Neuronal stem cell (in vitro differentiated cells): ENCODE measurements at regions not wholly inside any gene's neighbourhood (a gene's known extent, or its start where the extent isn't known, plus 50 kb on each side); places are given as distances from the start of the nearest gene placed in this dataset.

Experiments
- DNase-seq: peaks from one replicate; pipeline ENCODE4 v3.0.0-alpha.2; 2013; ENCODE audit warnings: low spot score
- H2AFZ ChIP-seq: one replicate; pipeline ENCODE4 v1.6.1; 2013; ENCODE audit warnings: mild to moderate bottlenecking, low read length, inconsistent platforms
- H2AK5ac ChIP-seq: 2 replicates; pipeline ENCODE4 v1.6.1; 2013; ENCODE audit warnings: low read depth, mild to moderate bottlenecking, inconsistent platforms, low read length, moderate library complexity, mixed read lengths
- H2BK120ac ChIP-seq: 2 replicates; pipeline ENCODE4 v1.6.1; 2013; ENCODE audit warnings: low read depth, mild to moderate bottlenecking, inconsistent platforms, low read length, moderate library complexity, mixed read lengths
- H2BK12ac ChIP-seq: one replicate; pipeline ENCODE4 v1.6.1; 2013; ENCODE audit warnings: low read length, inconsistent platforms
- H2BK15ac ChIP-seq: 2 replicates; pipeline ENCODE4 v1.6.1; 2013; ENCODE audit warnings: mild to moderate bottlenecking, low read length, inconsistent platforms, mixed read lengths
- H2BK5ac ChIP-seq: one replicate; pipeline ENCODE4 v1.6.1; 2013; ENCODE audit warnings: inconsistent platforms, mild to moderate bottlenecking, low read length, moderate library complexity
- H3K14ac ChIP-seq: one replicate; pipeline ENCODE4 v1.6.1; 2013; ENCODE audit warnings: low read length, inconsistent platforms
- H3K18ac ChIP-seq: 2 replicates; pipeline ENCODE4 v1.6.1; 2013; ENCODE audit warnings: low read length, inconsistent platforms
- H3K23ac ChIP-seq: 2 replicates; pipeline ENCODE4 v1.6.1; 2013; ENCODE audit warnings: low read depth, mild to moderate bottlenecking, mixed read lengths, low read length, inconsistent platforms; ENCODE audit not compliant: poor library complexity
- H3K27ac ChIP-seq: replicated peaks from 3 replicates; pipeline ENCODE4 v1.5.1; 2013; ENCODE audit warnings: low read length, inconsistent platforms
- H3K27me3 ChIP-seq, 3 experiments: 2 replicates each; pipeline ENCODE4 v1.6.1; 2013; ENCODE audit warnings: low read length in 3 of 3, mild to moderate bottlenecking in 2 of 3, inconsistent platforms in 1 of 3, low read depth in 1 of 3, mixed read lengths in 1 of 3, moderate library complexity in 1 of 3; ENCODE audit not compliant: control insufficient read depth in 3 of 3, insufficient read depth in 3 of 3
- H3K36me3 ChIP-seq, 2 donors: replicated peaks in 1 of 2; 2 replicates each; pipeline ENCODE4 v1.6.1; 2013; ENCODE audit warnings: low read length in 2 of 2; ENCODE audit not compliant: control insufficient read depth in 2 of 2, insufficient read depth in 2 of 2
- H3K4ac ChIP-seq: 2 replicates; pipeline ENCODE4 v1.6.1; 2013; ENCODE audit warnings: inconsistent platforms, mild to moderate bottlenecking, low read length, moderate library complexity
- H3K4me1 ChIP-seq, 2 donors: 1 replicate in 1 of 2; 2 replicates in 1 of 2; pipeline ENCODE4 v1.6.1; 2013; ENCODE audit warnings: low read length in 2 of 2, low read depth in 1 of 2; ENCODE audit not compliant: control insufficient read depth in 2 of 2, insufficient read depth in 1 of 2
- H3K4me2 ChIP-seq: one replicate; pipeline ENCODE4 v1.6.1; 2013; ENCODE audit warnings: mild to moderate bottlenecking, low read length, inconsistent platforms; ENCODE audit not compliant: insufficient read depth, poor library complexity, severe bottlenecking
- H3K4me3 ChIP-seq, 2 donors: 2 replicates each; pipeline ENCODE4 v1.5.1; 2013; ENCODE audit warnings: low read length in 2 of 2, mild to moderate bottlenecking in 2 of 2, inconsistent platforms in 1 of 2, moderate library complexity in 1 of 2
- H3K79me1 ChIP-seq: one replicate; pipeline ENCODE4 v1.6.1; 2013; ENCODE audit warnings: low read depth, mild to moderate bottlenecking, inconsistent platforms, low read length, moderate library complexity
- H3K9ac ChIP-seq: one replicate; pipeline ENCODE4 v1.6.1; 2013; ENCODE audit warnings: mild to moderate bottlenecking, low read depth, low read length, inconsistent platforms; ENCODE audit not compliant: poor library complexity
- H3K9me3 ChIP-seq, 2 donors: replicated peaks in 1 of 2; 2 replicates each; pipeline versions ENCODE3 to v1.6.1; 2013; ENCODE audit warnings: low read length in 2 of 2, mild to moderate bottlenecking in 2 of 2, inconsistent platforms in 1 of 2, low read depth in 1 of 2, mixed read lengths in 1 of 2, moderate library complexity in 1 of 2; ENCODE audit not compliant: control insufficient read depth in 2 of 2, insufficient read depth in 1 of 2
- H4K8ac ChIP-seq: one replicate; pipeline ENCODE4 v1.6.1; 2013; ENCODE audit warnings: low read depth, mild to moderate bottlenecking, inconsistent platforms, low read length, moderate library complexity
- H4K91ac ChIP-seq: one replicate; pipeline ENCODE4 v1.6.1; 2013; ENCODE audit warnings: low read length, low read depth, mild to moderate bottlenecking, inconsistent platforms; ENCODE audit not compliant: poor library complexity
- WGBS, 2 donors: extraction: QIAGEN DNeasy Blood & Tissue Kit; methylation state at CpG; one replicate each; pipeline ENCODE4 v1.1.7; 2013; ENCODE audit warnings: missing lambda C conversion rate in 2 of 2, mixed read lengths in 1 of 2; ENCODE audit not compliant: insufficient read length in 2 of 2, insufficient replicate concordance in 1 of 2; ENCODE audit errors: extremely low coverage in 2 of 2; 5-methylcytosine and 5-hydroxymethylcytosine counted together

DNA sequence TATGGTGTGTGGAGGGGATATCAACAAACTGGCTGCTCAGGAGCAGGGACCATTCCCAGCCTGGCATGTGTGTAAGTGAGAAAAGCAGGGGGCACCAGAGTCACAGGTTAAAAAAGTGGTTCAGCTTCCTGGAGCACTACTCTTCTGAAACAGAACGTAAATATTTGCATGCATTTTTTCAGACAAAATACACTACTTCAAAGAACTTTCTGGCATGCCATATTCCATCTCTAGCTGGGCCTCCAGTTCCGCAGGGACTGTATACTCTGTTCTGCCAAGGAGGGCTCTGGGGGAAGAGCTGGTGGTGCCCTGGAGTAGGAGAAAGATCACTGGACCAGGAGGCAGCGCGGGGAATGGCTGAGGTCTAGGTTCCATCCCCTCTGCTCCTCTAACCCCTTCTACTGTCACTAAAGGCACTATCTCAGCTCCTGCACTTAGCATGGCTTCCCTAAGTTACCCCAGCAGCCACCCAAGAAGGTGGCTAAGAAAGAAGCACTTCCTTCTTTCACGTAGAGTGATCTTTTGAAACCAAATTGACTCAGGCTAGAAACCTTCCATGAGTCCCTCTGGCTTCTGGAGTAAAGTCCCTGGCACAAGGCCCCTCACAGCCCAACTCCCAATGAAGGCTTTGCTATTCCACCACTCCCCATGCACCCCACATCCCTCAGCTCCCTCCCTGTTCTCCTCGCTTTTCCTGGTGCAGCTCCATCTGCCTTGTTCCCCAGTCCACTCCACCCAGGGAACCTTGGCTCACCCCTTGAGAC is 57.6 kb upstream of the CABLES1 start:
- Histone ChIP-seq H3K79me1 (no peaks in the 10 kb centered on the region), H4K8ac (no peak overlapping the region), H2AK5ac (no peak overlapping the region), H2BK120ac (no peak overlapping the region), H3K9me3 (no peaks in the 10 kb centered on the region), H2BK15ac (no peak overlapping the region), H3K36me3 (no peaks in the 10 kb centered on the region), H2BK12ac (no peak overlapping the region), H3K4me1 (no peaks in the 10 kb centered on the region), H3K18ac (no peak overlapping the region), H3K27me3 (no peaks in the 10 kb centered on the region), H3K27ac (no peak overlapping the region), H3K14ac (no peak overlapping the region), H2BK5ac (no peak overlapping the region), H3K4me3 (no peak overlapping the region), H3K4me2 (no peak overlapping the region), H4K91ac (no peak overlapping the region), H3K23ac (no peak overlapping the region), H2AFZ (peak overlapping the region; percentile 9), H3K9ac (no peak overlapping the region), H3K4ac (no peak overlapping the region)
- no CpG with 5 or more reads among the region's 6 CpGs for WGBS, 2 donors
- DNase-seq: no peak

DNA sequence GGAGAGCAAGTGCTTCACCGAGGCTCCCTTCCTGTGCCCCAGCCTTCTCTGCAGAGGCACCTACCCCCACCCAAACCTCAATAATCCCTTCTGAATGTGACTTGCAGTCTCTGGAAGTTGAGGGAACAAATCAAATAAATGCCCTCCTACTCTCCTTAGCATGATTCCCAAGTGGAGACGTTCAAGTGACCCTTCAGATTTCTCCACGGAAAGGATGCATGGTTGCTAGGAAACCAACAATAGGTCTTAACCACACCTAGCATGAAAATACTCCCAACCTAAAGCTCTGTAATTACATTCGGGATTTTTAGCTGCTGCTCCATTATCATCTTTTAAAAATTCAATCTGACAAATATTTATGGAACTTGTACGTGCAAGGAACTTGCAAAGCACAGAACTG is 50.2 kb upstream of the CABLES1 start:
- H2AFZ ChIP-seq: no peak overlapping the region
- H3K27me3 ChIP-seq: no peaks in the 10 kb centered on the region
- H2BK15ac ChIP-seq: no peak overlapping the region
- H3K9me3 ChIP-seq: no peaks in the 10 kb centered on the region
- H3K4me3 ChIP-seq: no peak overlapping the region
- H3K9ac ChIP-seq: no peak overlapping the region
- no peak overlapping the region for H2BK120ac ChIP-seq
- H3K27ac ChIP-seq: no peak overlapping the region
- H3K36me3 ChIP-seq: no peaks in the 10 kb centered on the region
- H3K4me1 ChIP-seq: peaks cover 4% of the 10 kb centered on the region in 2 donors
- H3K14ac ChIP-seq: no peak overlapping the region
- H4K8ac ChIP-seq: no peak overlapping the region
- H3K23ac ChIP-seq: no peak overlapping the region
- no CpG with 5 or more reads among the region's 5 CpGs for WGBS, 2 donors
- no peak overlapping the region for H2BK5ac ChIP-seq
- no peak overlapping the region for H4K91ac ChIP-seq
- DNase-seq: no peak
- H2AK5ac ChIP-seq: no peak overlapping the region
- H3K79me1 ChIP-seq: no peaks in the 10 kb centered on the region
- no peak overlapping the region for H3K4ac ChIP-seq
- H3K4me2 ChIP-seq: no peak overlapping the region
- H2BK12ac ChIP-seq: no peak overlapping the region
- no peak overlapping the region for H3K18ac ChIP-seq
